GM23338 (cell line): ENCODE measurements at regions not wholly inside any gene's neighbourhood (a gene's known extent, or its start where the extent isn't known, plus 50 kb on each side); places are given as distances from the start of the nearest gene placed in this dataset.

ENCODE experiments used
- ATAC-seq: fragments of 200-7000 bp; cut with Tn5 transposase; 3 replicates; pipeline ENCODE4 v1.9.1; 2020
- DNase-seq: peaks from one replicate; pipeline ENCODE4 v3.0.0-alpha.2; 2015; ENCODE audit warnings: low spot score
- H2AFZ ChIP-seq: fragments of 200-600 bp; sonication (generic); 2 replicates; pipeline ENCODE4 v1.8.0; 2016; ENCODE audit warnings: antibody characterized with exemption, mild to moderate bottlenecking, moderate library complexity
- H3F3A ChIP-seq: fragments of 200-600 bp; sonication (generic); replicated peaks from 2 replicates; pipeline ENCODE4 v1.8.0; 2017; ENCODE audit warnings: antibody characterized with exemption, mixed run types, low read depth
- H3K27ac ChIP-seq: fragments of 200-600 bp; sonication (generic); 2 replicates; pipeline ENCODE4 v1.6.1; 2016; ENCODE audit warnings: low read depth
- H3K27me3 ChIP-seq: fragments of 200-600 bp; sonication (generic); 2 replicates; pipeline ENCODE4 v1.8.0; 2016; ENCODE audit warnings: mild to moderate bottlenecking, mixed run types, moderate library complexity; ENCODE audit not compliant: insufficient read depth
- H3K36me3 ChIP-seq: fragments of 200-600 bp; sonication (generic); 2 replicates; pipeline ENCODE4 v1.8.0; 2016; ENCODE audit warnings: mild to moderate bottlenecking; ENCODE audit not compliant: insufficient read depth
- H3K4me1 ChIP-seq: fragments of 200-600 bp; sonication (generic); 2 replicates; pipeline ENCODE4 v1.8.0; 2016; ENCODE audit warnings: mild to moderate bottlenecking, moderate library complexity; ENCODE audit not compliant: insufficient read depth
- H3K4me2 ChIP-seq: fragments of 200-600 bp; sonication (generic); 2 replicates; pipeline ENCODE4 v1.7.1; 2017; ENCODE audit warnings: mixed run types
- H3K4me3 ChIP-seq: fragments of 200-600 bp; sonication (generic); 2 replicates; pipeline ENCODE4 v1.6.1; 2016; ENCODE audit warnings: mixed run types
- H3K79me2 ChIP-seq: fragments of 200-600 bp; sonication (generic); replicated peaks from 2 replicates; pipeline ENCODE4 v1.8.0; 2017; ENCODE audit warnings: mild to moderate bottlenecking; ENCODE audit not compliant: insufficient read depth
- H3K9me2 ChIP-seq: fragments of 200-600 bp; sonication (generic); 2 replicates; pipeline ENCODE4 v1.8.0; 2017; ENCODE audit not compliant: insufficient read depth
- H4K20me1 ChIP-seq: fragments of 200-600 bp; sonication (generic); replicated peaks from 2 replicates; pipeline ENCODE4 v1.8.0; 2017; ENCODE audit warnings: mild to moderate bottlenecking; ENCODE audit not compliant: insufficient read depth
- H3K27ac Mint-ChIP-seq: 2 replicates; pipeline ENCODE4 v1.8.0; 2020; ENCODE audit warnings: inconsistent platforms, mild to moderate bottlenecking, moderate library complexity, mixed read lengths
- H3K27me3 Mint-ChIP-seq: 3 replicates; pipeline ENCODE4 v1.8.0; 2022; ENCODE audit warnings: low read depth, mild to moderate bottlenecking, moderate library complexity, mixed read lengths, inconsistent platforms; ENCODE audit not compliant: insufficient read depth, poor library complexity
- H3K36me3 Mint-ChIP-seq: 3 replicates; pipeline ENCODE4 v1.8.0; 2021; ENCODE audit warnings: low read depth, mild to moderate bottlenecking, inconsistent platforms, moderate library complexity, mixed read lengths
- H3K4me1 Mint-ChIP-seq: 3 replicates; pipeline ENCODE4 v1.8.0; 2020; ENCODE audit warnings: mild to moderate bottlenecking, inconsistent platforms, mixed read lengths
- H3K4me3 Mint-ChIP-seq: 3 replicates; pipeline ENCODE4 v1.8.0; 2021; ENCODE audit warnings: moderate library complexity, mild to moderate bottlenecking, inconsistent platforms, mixed read lengths
- H3K9me3 Mint-ChIP-seq: 3 replicates; pipeline ENCODE4 v1.8.0; 2020; ENCODE audit warnings: moderate library complexity, mild to moderate bottlenecking, inconsistent platforms, mixed read lengths
- CREB1 ChIP-seq: fragments of 250-450 bp; sonication (Bioruptor Pico); IDR thresholded peaks from 2 replicates; pipeline ENCODE4 v1.5.0; 2020; ENCODE audit warnings: low read depth, mild to moderate bottlenecking, moderate library complexity
- CTCF ChIP-seq, 2 experiments: fragments of 200-600 bp in 1 of 2; sonication (generic) in 1 of 2; conservative IDR thresholded peaks; 2 replicates each; pipeline versions ENCODE4 v1.5.1 to v1.6.1; 2016 to 2017; ENCODE audit warnings: antibody characterized with exemption in 2 of 2, low read depth in 2 of 2, mild to moderate bottlenecking in 2 of 2, moderate library complexity in 1 of 2
- EZH2phosphoT487 ChIP-seq: fragments of 200-600 bp; sonication (generic); IDR thresholded peaks from one replicate; pipeline ENCODE4 v1.8.1; 2018; ENCODE audit warnings: antibody characterized with exemption; ENCODE audit not compliant: unreplicated experiment
- JUNB ChIP-seq: IDR thresholded peaks from one replicate; pipeline ENCODE4 v1.6.1; 2016; ENCODE audit warnings: antibody characterized with exemption; ENCODE audit not compliant: unreplicated experiment
- NANOG ChIP-seq: IDR thresholded peaks from 2 replicates; pipeline ENCODE4 v1.6.1; 2016; ENCODE audit warnings: antibody characterized with exemption, borderline replicate concordance
- POLR2AphosphoS5 ChIP-seq: IDR thresholded peaks from 2 replicates; pipeline ENCODE4 v1.6.1; 2016; ENCODE audit warnings: antibody characterized with exemption, low read depth
- REST ChIP-seq: IDR thresholded peaks from one replicate; pipeline ENCODE4 v1.6.1; 2018; ENCODE audit warnings: antibody characterized with exemption; ENCODE audit not compliant: unreplicated experiment
- ZNF331 ChIP-seq: fragments of 250-450 bp; sonication (Bioruptor Pico); IDR thresholded peaks from 2 replicates; pipeline ENCODE4 v1.5.0; 2020; ENCODE audit warnings: low read depth, mild to moderate bottlenecking, moderate library complexity
- ZNF462 ChIP-seq: fragments of 250-450 bp; sonication (Bioruptor Pico); IDR thresholded peaks from 2 replicates; pipeline ENCODE4 v1.5.0; 2020; ENCODE audit warnings: mild to moderate bottlenecking, moderate library complexity

- TF ChIP-seq REST = no peak
- TF ChIP-seq NANOG = no peak
- no peak for TF ChIP-seq CTCF (conservative IDR thresholded peaks at IDR 0.05; ENCODE audit: low read depth in 2 of 2)
- no peak for TF ChIP-seq ZNF331 (CRISPR knock-in tag)
- TF ChIP-seq CREB1 (CRISPR knock-in tag) = no peak
These were observed 1074.0 kb downstream of the CDH11 start (continued) for GRCh38 chr16:64047878-64048277.

- Histone ChIP-seq H3K9me2 (no peaks in the 10 kb centered on the region), H3F3A (no peaks in the 10 kb centered on the region), H3K36me3 (no peaks in the 10 kb centered on the region), H3K79me2 (no peaks in the 10 kb centered on the region), H3K27ac (no peak overlapping the region), H3K27me3 (no peaks in the 10 kb centered on the region), H3K4me2 (no peak overlapping the region), H3K4me1 (no peaks in the 10 kb centered on the region), H3K4me3 (no peak overlapping the region), H4K20me1 (no peaks in the 10 kb centered on the region), H2AFZ (no peak overlapping the region)
- Mint-ChIP-seq H3K4me1 (no peaks in the 10 kb centered on the region), H3K36me3 (peaks cover 4% of the 10 kb centered on the region; the same call in 2 of the 3 replicates), H3K27me3 (peaks cover 5% of the 10 kb centered on the region), H3K9me3 (peaks cover 4% of the 10 kb centered on the region), H3K27ac (no peak overlapping the region), H3K4me3 (no peak overlapping the region)
- ATAC-seq (no peak), DNase-seq (no peak)
- TF ChIP-seq EZH2phosphoT487 (no peak), CREB1 (CRISPR knock-in tag) (no peak), JUNB (no peak), POLR2AphosphoS5 (no peak), CTCF (conservative IDR thresholded peaks at IDR 0.05; ENCODE audit: low read depth in 2 of 2) (no peak), ZNF462 (CRISPR knock-in tag) (no peak), NANOG (no peak)
These were observed 1074.7 kb downstream of the CDH11 start for GRCh38 chr16:64047207-64047606.
